Colon (tissue), 2 donors: ENCODE measurements at regions not wholly inside any gene's neighbourhood (a gene's known extent, or its start where the extent isn't known, plus 50 kb on each side); places are given as distances from the start of the nearest gene placed in this dataset.

Source experiments
- FAIRE-seq: peaks from 2 replicates; lab custom pipeline; 2012; peaks lifted over from hg19 to GRCh38; lab: Jason Lieb, UNC
- donor health status: control.
- donor health status: control.

GRCh38 chr6:4008324-4009047 is 70.5 kb downstream of the FAM217A start:
- no peak for FAIRE-seq

- no peak for FAIRE-seq
These were observed 69.5 kb downstream of the FAM217A start for GRCh38 chr6:4009486-4009885.

DNA sequence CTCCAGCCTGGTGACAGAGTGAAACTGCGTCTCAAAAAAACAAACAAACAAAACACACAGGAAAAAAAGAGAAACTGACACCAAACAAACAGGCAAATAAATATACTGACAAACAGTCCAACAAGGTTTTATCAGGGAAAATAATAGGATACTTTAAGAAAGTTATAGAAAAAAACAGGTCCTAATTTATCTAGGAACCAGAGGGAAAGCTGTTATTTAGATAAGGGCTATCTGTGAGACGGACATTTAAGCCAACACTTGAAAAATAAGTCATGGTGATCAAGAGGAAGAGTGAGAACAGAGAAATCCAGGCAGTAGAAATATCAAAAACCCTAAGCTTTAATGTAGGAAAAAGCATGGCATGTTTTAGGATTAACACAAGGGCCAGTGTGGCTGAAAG is 68.9 kb downstream of the FAM217A start:
- FAIRE-seq = no peak

- no peak for FAIRE-seq
These were observed 68.2 kb downstream of the FAM217A start for GRCh38 chr6:4010689-4011090.

GRCh38 chr6:4012826-4013225 is 66.1 kb downstream of the FAM217A start:
- no peak for FAIRE-seq

GRCh38 chr6:4017058-4017739 is 61.7 kb downstream of the FAM217A start:
- no peak for FAIRE-seq

- FAIRE-seq = no peak
These were observed 61.1 kb downstream of the FAM217A start for GRCh38 chr6:4017834-4018170.

DNA sequence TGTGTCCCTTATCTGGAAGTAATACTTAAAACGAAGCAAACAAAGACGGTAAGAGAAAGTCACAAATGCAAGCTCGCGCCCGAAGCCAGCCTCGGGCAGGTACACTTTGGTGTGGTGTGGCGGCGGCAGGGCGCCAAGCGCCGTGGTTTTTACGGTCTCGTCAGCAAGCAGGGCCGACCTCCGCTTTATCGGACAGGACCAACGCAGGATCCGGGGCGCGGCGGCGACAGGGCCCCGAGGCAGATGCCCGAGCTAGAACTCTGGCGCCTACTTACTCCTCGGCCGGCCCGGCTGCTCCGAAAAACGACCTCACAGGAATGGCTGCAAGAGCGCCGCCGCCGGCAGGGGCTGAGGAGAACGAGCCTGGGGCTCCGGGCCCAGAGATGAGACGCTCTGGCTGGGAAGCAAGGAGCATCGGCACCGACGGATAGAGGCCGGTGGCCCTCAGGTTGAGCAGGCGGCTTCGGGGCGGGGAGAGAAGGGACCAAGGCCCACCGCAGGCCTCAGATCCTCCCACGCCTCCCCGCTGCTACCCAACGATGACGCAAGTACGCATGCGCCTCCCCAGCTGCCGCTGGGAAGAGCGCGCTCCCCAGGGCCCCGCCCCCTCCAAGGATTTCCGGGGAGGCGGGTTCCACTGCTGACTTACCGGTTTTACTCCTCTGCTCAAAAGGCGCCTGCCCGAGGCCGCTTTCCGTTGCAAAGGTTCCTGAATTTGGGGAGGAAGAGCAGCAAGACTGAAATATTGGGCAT is 60.6 kb downstream of the FAM217A start:
- no peak for FAIRE-seq
